K562 (cell line): ENCODE measurements at regions not wholly inside any gene's neighbourhood (a gene's known extent, or its start where the extent isn't known, plus 50 kb on each side); places are given as distances from the start of the nearest gene placed in this dataset.
"Not testable (repeated sequence)": the region's sequence is repeated elsewhere in the genome, so short reads cannot be mapped to it uniquely, and the experiment has no call there.

Experiments used
- ATAC-seq: fragments of 200-7000 bp; cut with Tn5 transposase; 3 replicates; pipeline ENCODE4 v1.9.1; 2020; ENCODE audit warnings: moderate library complexity
- BruUV-seq: library from RNA; stranded (reverse); fragments of 400-500 nt; replicated peaks from 2 replicates; lab custom pipeline; 2021; lab: Mats Ljungman, UMichigan
- CTCF ChIA-PET: fragments of 300-600 bp; formaldehyde crosslinking; extraction: SDS; loops from one replicate; lab custom pipeline; 2021; ENCODE audit warnings: low intra/inter-chr PET ratio; lab: Yijun Ruan, JAX
- POLR2A ChIA-PET: fragments of 300-600, 350-650 bp; sonication (Branson Sonifier 250); formaldehyde crosslinking; extraction: SDS; loops from one replicate; lab custom pipeline; 2021; ENCODE audit warnings: antibody characterized with exemption, inconsistent platforms; lab: Yijun Ruan, JAX
- DNase-seq, 4 experiments: peaks; one replicate each; pipeline versions ENCODE4 v3.0.0 to v3.0.0-alpha.2; 2011 to 2018; ENCODE audit warnings: low spot score in 3 of 4, mixed read lengths in 3 of 4; ENCODE audit errors: extremely low read depth in 1 of 4
- FAIRE-seq: peaks from 2 replicates; lab custom pipeline; 2011; peaks lifted over from hg19 to GRCh38; lab: Jason Lieb, UNC
- H2AFZ ChIP-seq: 2 replicates; pipeline ENCODE4 v1.6.0; 2011; ENCODE audit warnings: low read depth, low read length, control low read depth, inconsistent platforms
- H3K27ac ChIP-seq: fragments of 200-600 bp; 3 replicates; pipeline ENCODE4 v1.8.0; 2011; ENCODE audit warnings: low read depth, mild to moderate bottlenecking, control low read depth, inconsistent platforms, low read length, moderate library complexity, mixed read lengths; ENCODE audit errors: extremely low read depth
- H3K27me3 ChIP-seq, 2 experiments: fragments of 300-600 bp in 1 of 2; 2 replicates in 1 of 2; 3 replicates in 1 of 2; pipeline versions ENCODE4 v1.6.0 to v1.8.0; 2011; ENCODE audit warnings: inconsistent platforms in 2 of 2, low read length in 2 of 2, mild to moderate bottlenecking in 1 of 2, mixed read lengths in 1 of 2, moderate library complexity in 1 of 2; ENCODE audit not compliant: control insufficient read depth in 2 of 2, insufficient read depth in 2 of 2
- H3K36me3 ChIP-seq: fragments of 300-600 bp; 3 replicates; pipeline ENCODE4 v1.8.0; 2011; ENCODE audit warnings: mild to moderate bottlenecking, low read length, inconsistent platforms; ENCODE audit not compliant: control insufficient read depth, insufficient read depth
- H3K4me1 ChIP-seq, 2 experiments: fragments of 200-600 bp in 1 of 2; replicated peaks in 1 of 2; 2 replicates in 1 of 2; 3 replicates in 1 of 2; pipeline versions ENCODE4 v1.5.1 to v1.8.0; 2011; ENCODE audit warnings: inconsistent platforms in 2 of 2, low read length in 2 of 2, mild to moderate bottlenecking in 1 of 2, mixed read lengths in 1 of 2, moderate library complexity in 1 of 2; ENCODE audit not compliant: control insufficient read depth in 2 of 2, insufficient read depth in 2 of 2
- H3K4me2 ChIP-seq: 2 replicates; pipeline ENCODE4 v1.6.1; 2011; ENCODE audit warnings: low read length, control low read depth, inconsistent platforms, mixed read lengths; ENCODE audit not compliant: insufficient read depth
- H3K4me3 ChIP-seq: fragments of 200-600 bp; sonication (generic), shearing (Covaris generic); 2 replicates; pipeline ENCODE4 v1.5.1; 2016; ENCODE audit warnings: control low read depth, inconsistent platforms
- H3K79me2 ChIP-seq: fragments of 200-600 bp; 3 replicates; pipeline ENCODE4 v1.8.0; 2011; ENCODE audit warnings: low read length, inconsistent platforms; ENCODE audit not compliant: control insufficient read depth, insufficient read depth
- H3K9ac ChIP-seq, 2 experiments: 2 replicates each; pipeline versions ENCODE4 v1.6.0 to v1.6.1; 2011; ENCODE audit warnings: low read depth in 2 of 2, low read length in 2 of 2, control low read depth in 1 of 2, inconsistent platforms in 1 of 2, mild to moderate bottlenecking in 1 of 2, mixed read lengths in 1 of 2; ENCODE audit not compliant: insufficient read depth in 1 of 2
- H3K9me1 ChIP-seq: one replicate; pipeline ENCODE4 v1.6.0; 2011; ENCODE audit warnings: inconsistent platforms, mild to moderate bottlenecking, low read length, moderate library complexity; ENCODE audit not compliant: control insufficient read depth, insufficient read depth
- H3K9me3 ChIP-seq: replicated peaks from 2 replicates; pipeline ENCODE4 v1.5.1; 2011; ENCODE audit warnings: low read depth, low read length, inconsistent platforms; ENCODE audit not compliant: control insufficient read depth, insufficient read depth
- H4K20me1 ChIP-seq: replicated peaks from 2 replicates; pipeline ENCODE4 v1.6.1; 2011; ENCODE audit warnings: low read length, inconsistent platforms, mixed read lengths; ENCODE audit not compliant: control insufficient read depth, insufficient read depth
- RAD21 ChIP-seq, 2 experiments: fragments of 250-450 bp in 1 of 2; fragments of 450-650 bp in 1 of 2; sonication (Bioruptor Pico) in 1 of 2; formaldehyde crosslinking in 1 of 2; IDR thresholded peaks in 1 of 2; conservative IDR thresholded peaks in 1 of 2; 2 replicates each; pipeline versions ENCODE4 v1.4.0 to v1.8.0; 2020 to 2022; ENCODE audit warnings: mild to moderate bottlenecking in 2 of 2, moderate library complexity in 1 of 2
- WGBS: fragments of 100-300 bp; shearing (Covaris generic); methylation state at CpG from one replicate; pipeline ENCODE4 v1.1.6; 2016; ENCODE audit warnings: low coverage, mixed read lengths; ENCODE audit not compliant: insufficient coverage; ENCODE audit errors: missing lambda C conversion rate; 5-methylcytosine and 5-hydroxymethylcytosine counted together
- in situ Hi-C: fragments of 300-500 bp; cut with MboI; formaldehyde crosslinking; loops from 4 replicates; pipeline ENCODE4 v1.15.0; 2018; ENCODE audit warnings: inconsistent platforms, mixed read lengths
- intact Hi-C: fragments of 100-400 bp; cut with micrococcal nuclease; formaldehyde crosslinking; loops from 2 replicates; pipeline ENCODE4 v1.14.2; 2022
- TF ChIP-seq, protein P1 (sequence below), 3 experiments: IDR thresholded peaks in 2 of 3; conservative IDR thresholded peaks in 1 of 3; 2 replicates each; pipeline ENCODE4 v1.5.1; 2011 to 2012; ENCODE audit warnings: low read length in 3 of 3, mild to moderate bottlenecking in 3 of 3, control low read depth in 2 of 3, improper control_type of control experiment in 1 of 3, inconsistent platforms in 1 of 3, low read depth in 1 of 3, mixed read lengths in 1 of 3, moderate library complexity in 1 of 3; ENCODE audit not compliant: insufficient read depth in 2 of 3

DNA sequence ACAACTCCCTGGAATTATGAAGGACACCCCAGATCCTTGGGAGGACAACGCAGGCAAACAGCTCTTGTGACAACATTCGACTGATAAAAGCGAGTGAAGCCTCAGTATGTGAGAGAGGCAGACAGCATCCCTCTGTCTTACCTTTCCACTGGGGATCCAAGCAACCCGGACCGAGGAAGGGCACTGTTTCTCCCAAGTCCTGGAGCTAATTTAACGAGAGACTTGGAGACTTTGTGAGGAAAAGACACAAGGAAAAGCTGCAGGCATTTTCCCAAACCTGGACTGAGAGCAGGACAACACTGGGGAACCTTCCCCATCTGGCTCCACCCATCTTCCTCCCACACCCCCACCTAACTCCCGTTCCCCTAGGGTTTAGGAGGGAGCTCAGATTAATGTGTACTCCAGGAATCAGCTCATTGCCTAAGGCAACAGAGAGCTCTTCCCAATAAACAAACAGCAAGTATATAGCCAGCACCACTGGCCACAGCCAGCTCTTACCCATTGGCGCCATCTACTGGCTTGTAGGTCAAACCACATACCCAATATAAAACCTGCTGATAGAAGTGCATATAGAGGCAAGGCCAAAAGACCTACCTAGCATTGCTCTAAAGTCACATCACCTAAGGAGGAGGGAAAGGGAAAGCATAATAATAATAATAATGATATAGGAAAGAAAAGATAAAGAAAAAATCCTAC lies 76.7 kb upstream of the NEK3 start:
- H3K4me3 ChIP-seq, BruUV-seq, H3K4me2 ChIP-seq, H4K20me1 ChIP-seq, H3K36me3 ChIP-seq, H3K9ac ChIP-seq, H2AFZ ChIP-seq, H3K27ac ChIP-seq, H3K9me3 ChIP-seq, in situ Hi-C loops, H3K27me3 ChIP-seq, CTCF ChIA-PET, H3K4me1 ChIP-seq, H3K9me1 ChIP-seq, H3K79me2 ChIP-seq, POLR2A ChIA-PET: not testable (repeated sequence)
- peak; percentile 97 for ATAC-seq
- DNase-seq = peak in 1 of 4 experiments; percentile 69
- FAIRE-seq = peak; percentile 85
- TF ChIP-seq, protein P1, sequence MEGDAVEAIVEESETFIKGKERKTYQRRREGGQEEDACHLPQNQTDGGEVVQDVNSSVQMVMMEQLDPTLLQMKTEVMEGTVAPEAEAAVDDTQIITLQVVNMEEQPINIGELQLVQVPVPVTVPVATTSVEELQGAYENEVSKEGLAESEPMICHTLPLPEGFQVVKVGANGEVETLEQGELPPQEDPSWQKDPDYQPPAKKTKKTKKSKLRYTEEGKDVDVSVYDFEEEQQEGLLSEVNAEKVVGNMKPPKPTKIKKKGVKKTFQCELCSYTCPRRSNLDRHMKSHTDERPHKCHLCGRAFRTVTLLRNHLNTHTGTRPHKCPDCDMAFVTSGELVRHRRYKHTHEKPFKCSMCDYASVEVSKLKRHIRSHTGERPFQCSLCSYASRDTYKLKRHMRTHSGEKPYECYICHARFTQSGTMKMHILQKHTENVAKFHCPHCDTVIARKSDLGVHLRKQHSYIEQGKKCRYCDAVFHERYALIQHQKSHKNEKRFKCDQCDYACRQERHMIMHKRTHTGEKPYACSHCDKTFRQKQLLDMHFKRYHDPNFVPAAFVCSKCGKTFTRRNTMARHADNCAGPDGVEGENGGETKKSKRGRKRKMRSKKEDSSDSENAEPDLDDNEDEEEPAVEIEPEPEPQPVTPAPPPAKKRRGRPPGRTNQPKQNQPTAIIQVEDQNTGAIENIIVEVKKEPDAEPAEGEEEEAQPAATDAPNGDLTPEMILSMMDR (IDR thresholded peaks at IDR 0.05 in 2 of 3, conservative IDR thresholded peaks at IDR 0.05 in 1 of 3; ENCODE audit: insufficient read depth in 2 of 3, low read depth in 1 of 3, low read length in 3 of 3) = peak; percentile 25 to 45 (median 31); a peak in 4 of 6 replicates
- TF ChIP-seq RAD21 (CRISPR knock-in tag; conservative IDR thresholded peaks at IDR 0.05 in 1 of 2, IDR thresholded peaks at IDR 0.05 in 1 of 2) = peak; percentile 48 to 67
- intact Hi-C loops = loop anchor here (5.0 kb wide), 1 partner anchor 109 kb away; the partner anchor contains the start of gene NEK5
- 0% methylated on average over 2 of the region's 8 CpGs for WGBS

DNA sequence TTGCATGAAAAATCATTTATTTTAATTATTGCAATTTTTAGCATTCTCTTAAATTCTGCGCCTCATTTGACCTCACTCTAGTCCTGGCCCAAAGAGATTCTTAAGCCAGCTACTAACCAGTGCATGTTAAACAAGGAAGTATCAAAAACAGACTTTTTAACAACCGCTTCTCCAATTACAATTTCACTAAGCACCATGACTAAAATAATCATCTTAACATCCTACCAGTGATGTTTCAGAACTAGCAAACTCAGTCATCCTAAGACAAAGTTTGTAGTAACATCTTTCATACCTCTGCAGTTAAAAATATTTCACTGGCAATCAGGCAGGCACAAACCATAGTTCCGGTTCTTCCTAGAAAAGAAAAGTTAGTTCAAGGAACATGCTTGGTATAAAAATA lies 75.5 kb upstream of the NEK3 start:
- in situ Hi-C loops, H3K9me3 ChIP-seq, H3K79me2 ChIP-seq, BruUV-seq, DNase-seq, H3K4me2 ChIP-seq, H3K4me3 ChIP-seq, H3K4me1 ChIP-seq, H2AFZ ChIP-seq, H3K9ac ChIP-seq, H3K9me1 ChIP-seq, H3K27ac ChIP-seq, FAIRE-seq, H3K36me3 ChIP-seq, CTCF ChIA-PET, ATAC-seq, H4K20me1 ChIP-seq, H3K27me3 ChIP-seq, POLR2A ChIA-PET: not testable (repeated sequence)
- 44% methylated on average over 2 of the region's 3 CpGs for WGBS
- intact Hi-C loops = loop anchor here (5.0 kb wide), 1 partner anchor 108 kb away; the partner anchor contains the start of gene NEK5

DNA sequence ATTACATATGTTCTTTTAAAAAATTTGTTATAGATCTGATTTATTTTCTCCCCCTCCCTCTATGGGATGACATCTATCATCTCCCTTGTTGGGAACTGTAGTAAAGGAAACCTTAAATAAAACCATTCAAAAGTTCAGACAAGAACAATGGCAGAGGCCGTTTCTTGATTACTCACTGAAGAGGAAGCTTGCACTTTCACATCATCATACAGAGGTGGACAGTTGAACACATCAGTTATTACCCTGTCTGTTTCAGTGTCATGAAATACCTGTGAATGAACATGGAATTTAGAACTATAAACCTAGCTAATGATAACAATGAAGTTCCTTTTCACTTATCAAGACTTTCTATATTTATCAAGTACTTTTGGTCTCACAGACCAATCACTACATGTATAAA lies 63.7 kb upstream of the NEK3 start:
- 17% methylated on average over 1 of the region's 1 CpG for whole genome bisulfite sequencing
- H3K27ac ChIP-seq, H3K27me3 ChIP-seq, H4K20me1 ChIP-seq, DNase-seq, H3K4me3 ChIP-seq, H3K9me3 ChIP-seq, BruUV-seq, CTCF ChIA-PET, H3K36me3 ChIP-seq, in situ Hi-C loops, H3K9me1 ChIP-seq, H3K9ac ChIP-seq, H3K4me2 ChIP-seq, H2AFZ ChIP-seq, H3K79me2 ChIP-seq, ATAC-seq, H3K4me1 ChIP-seq, FAIRE-seq, POLR2A ChIA-PET, intact Hi-C loops: not testable (repeated sequence)
